ENCODE measurements at regions not wholly inside any gene's neighbourhood (a gene's known extent, or its start where the extent isn't known, plus 50 kb on each side); places are given as distances from the start of the nearest gene placed in this dataset.

- DNase-seq (ENCODE audit: low read depth, low spot score), result no peak
These were observed 282.7 kb downstream of the BAMBI start for GRCh38 chr10:28959850-28960501.

GRCh38 chr10:28962768-28963167 is 285.4 kb downstream of the BAMBI start:
- DNase-seq (ENCODE audit: low read depth, low spot score), result no peak

GRCh38 chr10:28963539-28964221 is 286.4 kb downstream of the BAMBI start:
- DNase-seq (ENCODE audit: low read depth, low spot score), result no peak

- no peak for DNase-seq (ENCODE audit: low read depth, low spot score)
These were observed 288.6 kb downstream of the BAMBI start for GRCh38 chr10:28965937-28966336.

GRCh38 chr10:28967031-28967430 is 289.7 kb downstream of the BAMBI start:
- no peak for DNase-seq (ENCODE audit: low read depth, low spot score)

GRCh38 chr10:28969413-28969812 is 292.1 kb downstream of the BAMBI start:
- DNase-seq (ENCODE audit: low read depth, low spot score), result no peak

GRCh38 chr10:28970231-28970630 is 292.9 kb downstream of the BAMBI start:
- DNase-seq (ENCODE audit: low read depth, low spot score), result no peak

GRCh38 chr10:28971255-28971654 is 293.9 kb downstream of the BAMBI start:
- no peak for DNase-seq (ENCODE audit: low read depth, low spot score)

GRCh38 chr10:28971764-28972163 is 294.4 kb downstream of the BAMBI start:
- no peak for DNase-seq (ENCODE audit: low read depth, low spot score)

GRCh38 chr10:28973309-28973972 is 296.1 kb downstream of the BAMBI start:
- no peak for DNase-seq (ENCODE audit: low read depth, low spot score)

GRCh38 chr10:28975891-28976531 is 298.7 kb downstream of the BAMBI start:
- no peak for DNase-seq (ENCODE audit: low read depth, low spot score)

- DNase-seq (ENCODE audit: low read depth, low spot score), result no peak
These were observed 300.2 kb downstream of the BAMBI start for GRCh38 chr10:28977518-28977917.

GRCh38 chr10:28980264-28980663 is 302.9 kb downstream of the BAMBI start:
- no peak for DNase-seq (ENCODE audit: low read depth, low spot score)

GRCh38 chr10:28981007-28981406 is 303.7 kb downstream of the BAMBI start:
- DNase-seq (ENCODE audit: low read depth, low spot score), result no peak

- no peak for DNase-seq (ENCODE audit: low read depth, low spot score)
These were observed 305.7 kb downstream of the BAMBI start for GRCh38 chr10:28982974-28983373.

GRCh38 chr10:28983799-28984198 is 305.1 kb upstream of the LYZL1 start:
- DNase-seq (ENCODE audit: low read depth, low spot score), result no peak

- no peak for DNase-seq (ENCODE audit: low read depth, low spot score)
These were observed 304.4 kb upstream of the LYZL1 start for GRCh38 chr10:28984431-28984830.

GRCh38 chr10:28985137-28985885 is 303.6 kb upstream of the LYZL1 start:
- no peak for DNase-seq (ENCODE audit: low read depth, low spot score)

GRCh38 chr10:28986117-28986792 is 302.6 kb upstream of the LYZL1 start:
- no peak for DNase-seq (ENCODE audit: low read depth, low spot score)

- DNase-seq (ENCODE audit: low read depth, low spot score), result no peak
These were observed 302.0 kb upstream of the LYZL1 start for GRCh38 chr10:28986856-28987255.

Data from iPS DF 19.7 (cell line).